Gastroesophageal sphincter (tissue), 3 donors: ENCODE measurements at regions not wholly inside any gene's neighbourhood (a gene's known extent, or its start where the extent isn't known, plus 50 kb on each side); places are given as distances from the start of the nearest gene placed in this dataset.
"Not testable (repeated sequence)": the region's sequence is repeated elsewhere in the genome, so short reads cannot be mapped to it uniquely, and the experiment has no call there.

Experiments used
- POLR2AphosphoS5 ChIP-seq: sonication (generic); formaldehyde crosslinking; IDR thresholded peaks from one replicate; pipeline ENCODE4 v1.6.1; 2017; ENCODE audit warnings: antibody characterized with exemption
- TF ChIP-seq, protein P1 (sequence below), 4 experiments: fragments of 200-600 bp in 2 of 4; fragments of 450-650 bp in 2 of 4; sonication (generic) in 1 of 4; IDR thresholded peaks; one replicate each; pipeline ENCODE4 v1.5.1; 2017 to 2019; ENCODE audit warnings: antibody characterized with exemption in 4 of 4, mild to moderate bottlenecking in 2 of 4, moderate library complexity in 2 of 4

GRCh38 chr3:198157231-198157868, 197.3 kb downstream of the LMLN start:
- TF ChIP-seq, protein P1, sequence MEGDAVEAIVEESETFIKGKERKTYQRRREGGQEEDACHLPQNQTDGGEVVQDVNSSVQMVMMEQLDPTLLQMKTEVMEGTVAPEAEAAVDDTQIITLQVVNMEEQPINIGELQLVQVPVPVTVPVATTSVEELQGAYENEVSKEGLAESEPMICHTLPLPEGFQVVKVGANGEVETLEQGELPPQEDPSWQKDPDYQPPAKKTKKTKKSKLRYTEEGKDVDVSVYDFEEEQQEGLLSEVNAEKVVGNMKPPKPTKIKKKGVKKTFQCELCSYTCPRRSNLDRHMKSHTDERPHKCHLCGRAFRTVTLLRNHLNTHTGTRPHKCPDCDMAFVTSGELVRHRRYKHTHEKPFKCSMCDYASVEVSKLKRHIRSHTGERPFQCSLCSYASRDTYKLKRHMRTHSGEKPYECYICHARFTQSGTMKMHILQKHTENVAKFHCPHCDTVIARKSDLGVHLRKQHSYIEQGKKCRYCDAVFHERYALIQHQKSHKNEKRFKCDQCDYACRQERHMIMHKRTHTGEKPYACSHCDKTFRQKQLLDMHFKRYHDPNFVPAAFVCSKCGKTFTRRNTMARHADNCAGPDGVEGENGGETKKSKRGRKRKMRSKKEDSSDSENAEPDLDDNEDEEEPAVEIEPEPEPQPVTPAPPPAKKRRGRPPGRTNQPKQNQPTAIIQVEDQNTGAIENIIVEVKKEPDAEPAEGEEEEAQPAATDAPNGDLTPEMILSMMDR (IDR thresholded peaks at IDR 0.05) = not testable (repeated sequence)
- not testable (repeated sequence) for TF ChIP-seq POLR2AphosphoS5
